GM18909 (cell line): ENCODE measurements at regions not wholly inside any gene's neighbourhood (a gene's known extent, or its start where the extent isn't known, plus 50 kb on each side); places are given as distances from the start of the nearest gene placed in this dataset.
"Not testable (repeated sequence)": the region's sequence is repeated elsewhere in the genome, so short reads cannot be mapped to it uniquely, and the experiment has no call there.

Experiments used
- ATAC-seq: cut with Tn5 transposase; IDR thresholded peaks from one replicate; pipeline ENCODE4 v1.9.1; 2021; ENCODE audit warnings: mild to moderate bottlenecking; ENCODE audit not compliant: unreplicated experiment, poor library complexity

DNA sequence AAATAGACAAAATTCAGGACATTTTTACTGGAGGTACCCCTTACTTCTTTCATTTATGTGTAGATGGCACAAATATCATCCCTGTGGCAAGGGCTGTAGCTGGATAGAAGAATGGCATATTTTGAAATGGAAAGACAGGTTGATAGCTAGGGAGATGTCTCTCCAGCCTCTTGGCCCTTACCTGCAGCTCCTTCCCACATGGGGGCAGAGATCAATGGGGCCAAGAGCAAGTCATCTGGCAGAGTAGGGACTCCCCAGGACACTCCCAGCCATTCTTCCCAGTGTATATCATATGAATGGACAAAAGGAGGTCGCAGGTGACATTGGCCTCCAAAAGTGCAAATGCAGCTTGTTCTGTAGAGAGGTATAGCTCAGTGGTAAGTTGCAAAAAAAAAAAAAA is 192.2 kb upstream of the ATP5MC3 start:
- no peak for ATAC-seq

DNA sequence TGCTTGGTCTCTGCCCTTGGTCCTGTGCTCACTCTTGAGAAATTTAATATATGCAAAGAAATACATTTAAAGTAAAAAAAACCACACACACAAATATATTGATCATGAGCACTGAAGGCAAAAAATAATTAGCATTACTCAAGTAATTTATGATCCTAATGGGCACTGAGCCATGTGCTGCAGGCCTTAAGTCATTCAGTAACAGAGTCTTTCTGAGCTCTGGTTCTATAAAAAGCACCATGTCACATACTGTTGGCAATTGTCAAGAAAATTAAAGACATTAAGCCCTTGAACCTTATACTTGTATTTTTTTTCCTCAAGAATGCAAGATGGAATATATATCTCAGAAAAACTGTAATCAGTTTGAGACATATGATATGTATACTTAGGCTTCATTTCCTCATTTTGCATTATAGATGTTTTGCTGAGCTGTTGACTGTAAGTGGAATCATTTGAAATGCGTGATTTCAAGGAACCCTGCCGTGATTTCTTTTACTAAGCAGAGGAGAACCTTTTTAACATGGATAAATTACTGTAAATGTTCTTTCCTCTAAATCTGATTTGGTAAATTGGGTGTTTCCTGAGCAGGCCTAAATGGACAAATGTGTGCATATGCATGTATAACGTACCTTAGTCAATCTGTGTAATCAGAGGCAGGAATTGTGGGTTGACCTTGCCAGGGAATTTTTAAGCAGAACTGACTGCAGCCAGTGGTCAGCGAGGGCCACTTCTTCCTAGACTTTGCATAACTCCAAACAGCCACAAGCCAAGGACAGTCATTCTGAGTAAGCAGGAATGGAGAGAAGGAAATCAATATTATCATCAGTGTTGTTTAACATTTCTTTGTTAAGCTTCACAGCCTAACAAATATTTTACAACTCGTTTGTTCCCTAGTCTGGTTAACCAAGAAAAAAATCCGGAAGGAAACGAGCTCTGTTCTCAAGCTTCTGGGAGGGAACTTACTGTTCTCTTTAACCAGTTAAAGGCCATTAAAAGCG is 191.5 kb upstream of the ATP5MC3 start:
- ATAC-seq = no peak

DNA sequence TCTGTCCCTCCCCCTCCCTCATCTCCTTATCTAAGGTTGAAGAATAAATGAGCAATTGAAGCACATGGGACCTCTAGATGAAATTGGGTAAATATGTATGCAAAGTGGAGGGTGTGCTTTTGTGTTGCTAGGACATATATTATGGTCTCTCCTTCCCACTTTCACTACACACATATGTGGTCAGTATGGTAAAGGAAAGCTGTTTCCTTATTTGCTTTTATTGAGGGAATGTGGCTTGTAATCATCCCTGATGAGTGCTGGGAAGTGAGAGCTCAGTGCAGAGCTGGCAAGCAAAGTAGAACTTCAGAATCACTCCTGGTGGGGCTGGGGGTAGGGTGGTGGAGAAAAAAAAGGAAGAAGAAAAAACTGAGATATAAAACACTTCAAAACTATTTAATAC is 189.9 kb upstream of the ATP5MC3 start:
- ATAC-seq = no peak

GRCh38 chr2:175366815-175367214 is 185.3 kb upstream of the ATP5MC3 start:
- peak; percentile 68 for ATAC-seq

DNA sequence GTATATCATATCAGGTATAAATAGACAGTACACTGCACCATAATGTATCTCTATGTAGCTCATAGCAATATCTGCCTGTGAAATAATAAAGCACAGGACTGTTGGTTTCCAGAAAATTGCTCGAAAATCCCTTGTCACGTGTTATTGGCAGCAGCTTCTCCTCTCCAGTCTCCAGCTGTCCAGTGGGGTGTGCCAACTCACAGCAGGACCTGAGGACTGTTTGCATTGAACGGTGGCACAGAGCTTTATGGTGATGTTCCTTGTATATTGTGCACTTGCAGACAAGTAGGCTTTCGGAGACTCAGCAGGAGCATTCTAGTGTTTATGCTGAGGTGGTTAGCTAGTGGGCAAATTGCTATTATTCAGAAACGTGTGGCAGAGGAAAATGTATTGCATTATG is 182.2 kb upstream of the ATP5MC3 start:
- no peak for ATAC-seq

- no peak for ATAC-seq
Measured at GRCh38 chr2:175362331-175362730, 180.8 kb upstream of the ATP5MC3 start.

- no peak for ATAC-seq
Measured at GRCh38 chr2:175359710-175360109, 178.2 kb upstream of the ATP5MC3 start.

DNA sequence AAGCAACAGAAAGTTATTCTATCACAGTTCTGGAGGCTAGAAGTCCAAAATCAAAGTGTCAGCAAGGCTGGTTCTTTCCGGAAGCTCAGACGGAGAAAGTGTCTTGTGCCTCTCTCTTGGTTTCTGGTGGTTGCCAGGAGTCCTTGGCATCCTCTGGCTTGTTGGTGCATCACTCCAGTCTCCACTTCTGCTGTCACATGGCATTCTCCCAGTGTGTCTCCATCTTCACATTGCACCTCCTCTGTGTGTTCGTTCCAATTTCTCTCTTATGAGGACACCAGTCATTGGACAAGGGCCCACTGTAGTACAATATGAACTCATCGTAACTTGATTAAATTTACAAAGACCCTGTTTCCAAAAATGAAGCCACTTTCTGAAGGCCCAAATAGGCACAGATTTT is 175.4 kb upstream of the ATP5MC3 start:
- no peak for ATAC-seq

- ATAC-seq = no peak
Measured at GRCh38 chr2:175355246-175355645, 173.7 kb upstream of the ATP5MC3 start.

DNA sequence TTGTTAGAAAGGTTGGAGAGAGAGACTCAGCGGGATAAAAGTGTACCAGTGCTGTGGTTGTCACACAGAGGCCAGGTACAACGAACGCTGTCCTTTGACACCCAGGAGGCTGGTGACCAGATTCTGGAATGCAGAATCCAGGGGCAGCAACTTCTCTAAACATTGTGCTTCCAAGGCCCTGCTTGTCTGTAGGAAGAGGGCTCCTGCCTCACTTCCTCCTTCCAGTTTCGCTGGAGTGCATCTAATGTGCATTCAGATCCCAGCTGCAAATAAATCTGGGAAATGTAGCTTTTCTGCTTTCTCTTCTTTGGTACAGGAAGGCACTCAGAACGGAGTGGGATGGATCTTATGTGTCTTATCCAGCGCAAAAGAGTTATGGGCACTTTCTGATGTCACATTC is 171.8 kb upstream of the ATP5MC3 start:
- ATAC-seq = no peak

- no peak for ATAC-seq
Measured at GRCh38 chr2:175351512-175351911, 170.0 kb upstream of the ATP5MC3 start.

DNA sequence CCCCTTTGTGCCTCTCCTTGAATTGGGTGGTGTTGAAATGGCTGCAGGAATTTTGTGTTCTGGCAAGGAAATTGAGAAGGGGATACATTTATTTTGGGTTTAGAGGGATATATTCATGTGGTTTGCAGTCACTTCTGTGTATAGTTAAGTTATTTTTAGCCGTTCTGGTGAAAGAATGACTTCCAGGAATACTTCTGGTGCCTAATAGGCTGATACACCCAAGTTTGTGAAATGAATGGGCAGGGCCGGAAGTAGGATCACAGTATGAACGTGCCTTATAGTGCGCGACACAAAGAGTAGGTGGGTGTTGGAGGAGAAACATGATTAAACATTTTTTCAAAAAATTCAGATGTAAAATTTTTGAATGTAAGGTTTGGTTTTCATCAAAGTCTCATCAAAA is 168.6 kb upstream of the ATP5MC3 start:
- ATAC-seq = no peak

GRCh38 chr2:175342085-175342484 is 160.6 kb upstream of the ATP5MC3 start:
- ATAC-seq = no peak

DNA sequence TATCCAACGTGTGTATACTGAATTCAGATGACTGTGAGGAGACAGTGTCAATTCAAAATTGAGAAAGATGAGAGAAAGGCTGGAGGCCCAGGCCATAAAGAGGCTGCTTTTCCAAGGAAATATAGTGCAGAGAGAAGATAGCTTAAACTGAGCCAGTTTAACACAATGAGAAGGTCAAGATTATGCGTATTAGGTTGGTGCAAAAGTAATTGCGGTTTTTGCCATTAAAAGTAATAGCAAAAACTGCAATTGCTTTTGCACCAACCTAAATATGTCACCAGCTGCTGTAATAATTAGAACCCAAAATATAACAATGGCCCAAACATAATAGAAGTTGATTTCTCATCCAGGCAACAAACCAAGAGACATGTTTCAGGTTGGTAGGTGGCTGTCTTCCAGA is 148.7 kb upstream of the ATP5MC3 start:
- ATAC-seq = no peak

DNA sequence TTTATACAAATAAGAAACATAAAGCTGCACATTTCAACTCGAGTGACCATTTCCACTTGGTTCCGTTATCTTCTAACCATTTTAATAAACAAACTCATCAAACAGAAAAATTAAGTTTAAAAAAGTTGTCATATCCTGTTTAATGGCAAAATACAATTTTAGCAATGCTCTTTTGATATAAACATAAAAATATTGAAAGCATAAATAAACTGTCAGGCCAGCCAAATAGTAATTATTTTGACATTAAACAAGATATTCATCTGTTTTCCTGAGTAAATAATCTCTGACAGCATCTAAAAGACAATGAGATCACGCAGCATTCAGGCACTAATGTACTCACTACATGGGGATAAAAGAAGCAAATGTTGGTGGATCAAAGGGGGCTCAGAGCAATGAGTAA is 145.3 kb upstream of the ATP5MC3 start:
- no peak for ATAC-seq

GRCh38 chr2:175326164-175326563 is 144.7 kb upstream of the ATP5MC3 start:
- not testable (repeated sequence) for ATAC-seq

- no peak for ATAC-seq
Measured at GRCh38 chr2:175323162-175323561, 141.7 kb upstream of the ATP5MC3 start.

DNA sequence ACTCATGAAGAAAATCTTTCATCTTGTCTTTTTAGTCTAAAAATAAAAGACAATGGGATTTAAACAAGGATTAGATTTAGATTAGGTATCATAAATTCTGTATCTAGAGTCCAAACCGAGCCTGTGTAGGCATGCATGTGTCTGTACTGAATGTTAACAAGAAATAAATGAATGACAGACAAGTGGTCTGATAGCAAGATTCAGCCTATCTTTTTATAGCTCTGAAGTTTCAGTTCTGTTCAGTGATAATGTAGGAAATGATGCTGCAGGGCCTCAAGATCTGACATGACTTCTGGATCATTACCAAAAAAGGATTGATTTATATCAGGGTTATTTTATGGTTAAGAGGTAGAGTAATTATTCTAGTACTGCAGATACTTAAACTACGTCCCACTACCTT is 137.0 kb upstream of the ATP5MC3 start:
- ATAC-seq = peak; percentile 85

- no peak for ATAC-seq
Measured at GRCh38 chr2:175317751-175318150, 136.2 kb upstream of the ATP5MC3 start.

DNA sequence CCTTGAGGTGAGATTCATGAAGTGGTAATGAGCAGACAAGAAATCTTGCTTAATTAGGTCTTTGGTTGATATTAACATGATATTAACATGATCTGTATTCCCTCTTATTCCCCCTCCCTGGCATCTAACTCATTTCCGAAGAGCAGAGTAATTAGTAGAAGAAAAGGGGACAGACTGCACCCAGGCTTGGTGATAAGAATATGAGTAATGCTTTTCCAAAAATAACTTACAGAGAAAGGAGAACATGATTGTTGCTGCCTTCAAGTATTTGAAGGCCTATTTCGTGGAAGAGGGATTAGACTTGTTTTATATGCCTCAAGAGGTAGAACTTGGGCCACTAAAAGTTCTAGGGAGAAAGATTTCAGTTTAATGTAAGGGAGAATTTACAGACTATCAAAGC is 130.6 kb upstream of the ATP5MC3 start:
- no peak for ATAC-seq

DNA sequence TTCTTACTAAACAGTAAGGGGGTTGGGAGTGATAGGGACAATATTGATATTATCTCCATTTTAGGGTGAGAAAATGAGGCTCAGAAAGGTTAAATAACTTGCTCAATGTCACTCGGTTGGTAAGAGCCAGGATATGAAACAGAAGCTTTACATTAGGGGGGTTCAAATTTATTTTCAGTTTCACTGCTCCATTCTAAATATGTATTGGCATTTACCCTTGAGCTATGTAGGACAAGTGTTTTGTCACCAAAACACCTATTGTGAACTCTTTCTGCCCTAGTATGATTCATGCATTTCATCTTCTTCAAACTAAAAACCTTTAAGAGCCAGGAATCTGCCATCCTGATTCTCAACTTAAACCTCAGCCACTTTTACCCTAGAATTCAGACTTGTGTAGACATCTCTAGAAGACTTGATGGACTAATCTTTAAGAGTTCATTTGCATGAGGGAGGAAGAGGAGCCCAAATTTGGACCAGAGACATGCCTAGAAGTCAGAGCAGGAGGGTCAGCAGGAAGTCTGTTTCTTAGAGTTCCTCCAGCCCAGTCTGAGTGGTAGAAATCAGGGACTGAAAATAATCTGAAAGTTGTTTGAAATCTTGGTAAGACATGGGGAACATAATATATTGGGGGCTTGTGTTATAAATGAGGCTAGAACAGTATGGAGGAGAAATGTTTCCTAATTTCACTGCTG is 129.4 kb upstream of the ATP5MC3 start:
- no peak for ATAC-seq

- ATAC-seq = no peak
Measured at GRCh38 chr2:175309799-175310198, 128.3 kb upstream of the ATP5MC3 start.
